WTC11 (cell line): ENCODE measurements at regions not wholly inside any gene's neighbourhood (a gene's known extent, or its start where the extent isn't known, plus 50 kb on each side); places are given as distances from the start of the nearest gene placed in this dataset.

Experiments used
- ATAC-seq: fragments of 200-7000 bp; cut with Tn5 transposase; 2 replicates; pipeline ENCODE4 v1.10.0; 2021; ENCODE audit warnings: mild to moderate bottlenecking, moderate library complexity
- CTCF ChIA-PET: fragments of 300-600 bp; sonication (Branson Sonifier 250); formaldehyde crosslinking; loops from one replicate; lab custom pipeline; 2021; ENCODE audit warnings: antibody characterized with exemption; lab: Charles Lee
- POLR2A ChIA-PET: fragments of 350-600 bp; sonication (Branson Sonifier 250); formaldehyde crosslinking; loops from one replicate; lab custom pipeline; 2021; ENCODE audit warnings: antibody characterized with exemption; lab: Charles Lee
- DNase-seq: peaks from one replicate; pipeline ENCODE4 v3.0.0; 2021; ENCODE audit warnings: low spot score
- H3K27ac Mint-ChIP-seq: 2 replicates; pipeline ENCODE4 v1.8.0; 2021; ENCODE audit warnings: mixed read lengths
- H3K27me3 Mint-ChIP-seq: 2 replicates; pipeline ENCODE4 v1.8.0; 2021; ENCODE audit warnings: low read depth, mild to moderate bottlenecking, moderate library complexity, mixed read lengths
- H3K36me3 Mint-ChIP-seq: 2 replicates; pipeline ENCODE4 v1.8.0; 2021; ENCODE audit warnings: mixed read lengths
- H3K4me1 Mint-ChIP-seq: 2 replicates; pipeline ENCODE4 v1.8.0; 2022; ENCODE audit warnings: mixed read lengths
- H3K4me3 Mint-ChIP-seq: 2 replicates; pipeline ENCODE4 v1.8.0; 2021; ENCODE audit warnings: mild to moderate bottlenecking, moderate library complexity, mixed read lengths
- H3K9me3 Mint-ChIP-seq: 2 replicates; pipeline ENCODE4 v1.8.0; 2021; ENCODE audit warnings: mixed read lengths
- GABPB1 ChIP-seq: sonication (generic); formaldehyde crosslinking; IDR thresholded peaks from 2 replicates; pipeline ENCODE4 v1.8.1; 2023; ENCODE audit warnings: mild to moderate bottlenecking, missing genetic modification reagents
- GRHL2 ChIP-seq: fragments of 250-450 bp; sonication (Bioruptor Pico); IDR thresholded peaks from 2 replicates; pipeline ENCODE4 v1.8.0; 2022; ENCODE audit warnings: mild to moderate bottlenecking, moderate library complexity; ENCODE audit not compliant: insufficient replicate concordance, severe bottlenecking
- GTF2I ChIP-seq: fragments of 250-450 bp; sonication (Bioruptor Pico); conservative IDR thresholded peaks from 2 replicates; pipeline ENCODE4 v1.4.0; 2021; ENCODE audit warnings: mild to moderate bottlenecking
- HMGA2 ChIP-seq: fragments of 250-450 bp; sonication (Bioruptor Pico); IDR thresholded peaks from 2 replicates; pipeline ENCODE4 v1.4.0; 2021; ENCODE audit warnings: mild to moderate bottlenecking, moderate library complexity
- KAT7 ChIP-seq: sonication (generic); formaldehyde crosslinking; IDR thresholded peaks from 2 replicates; pipeline ENCODE4 v1.8.1; 2023; ENCODE audit warnings: missing genetic modification reagents, mild to moderate bottlenecking, borderline replicate concordance
- MXD4 ChIP-seq: fragments of 250-450 bp; sonication (Bioruptor Pico); IDR thresholded peaks from 2 replicates; pipeline ENCODE4 v1.8.0; 2021; ENCODE audit warnings: mild to moderate bottlenecking, moderate library complexity, borderline replicate concordance
- MYBL2 ChIP-seq: sonication (generic); formaldehyde crosslinking; IDR thresholded peaks from 2 replicates; pipeline ENCODE4 v1.8.1; 2023; ENCODE audit warnings: mild to moderate bottlenecking, moderate library complexity, missing genetic modification reagents
- NFATC4 ChIP-seq: fragments of 250-450 bp; sonication (Bioruptor Pico); IDR thresholded peaks from 2 replicates; pipeline ENCODE4 v1.9.0; 2021; ENCODE audit warnings: mild to moderate bottlenecking
- NR2C2 ChIP-seq: sonication (generic); formaldehyde crosslinking; IDR thresholded peaks from 2 replicates; pipeline ENCODE4 v1.8.0; 2022; ENCODE audit warnings: mild to moderate bottlenecking, missing genetic modification reagents
- PRRX2 ChIP-seq: fragments of 250-450 bp; sonication (Bioruptor Pico); IDR thresholded peaks from 2 replicates; pipeline ENCODE4 v1.8.0; 2021; ENCODE audit warnings: mild to moderate bottlenecking
- RELA ChIP-seq: sonication (generic); formaldehyde crosslinking; IDR thresholded peaks from 2 replicates; pipeline ENCODE4 v1.8.1; 2022; ENCODE audit warnings: missing genetic modification reagents, mild to moderate bottlenecking, borderline replicate concordance
- ZNF263 ChIP-seq: sonication (generic); formaldehyde crosslinking; IDR thresholded peaks from 2 replicates; pipeline ENCODE4 v1.8.1; 2022; ENCODE audit warnings: low read depth, mild to moderate bottlenecking, moderate library complexity, missing genetic modification reagents
- ZNF396 ChIP-seq: fragments of 250-450 bp; sonication (Bioruptor Pico); IDR thresholded peaks from 2 replicates; pipeline ENCODE4 v1.8.0; 2021; ENCODE audit warnings: mild to moderate bottlenecking, moderate library complexity, borderline replicate concordance
- TF ChIP-seq, protein P1 (sequence below): sonication (generic); formaldehyde crosslinking; IDR thresholded peaks from 2 replicates; pipeline ENCODE4 v1.8.1; 2023; ENCODE audit warnings: mild to moderate bottlenecking, missing genetic modification reagents, borderline replicate concordance
- TF ChIP-seq, protein P2 (sequence below): sonication (generic); formaldehyde crosslinking; IDR thresholded peaks from 2 replicates; pipeline ENCODE4 v1.8.1; 2022; ENCODE audit warnings: missing genetic modification reagents, borderline replicate concordance
- TF ChIP-seq, protein P3 (sequence below): sonication (generic); formaldehyde crosslinking; IDR thresholded peaks from 2 replicates; pipeline ENCODE4 v1.8.1; 2022; ENCODE audit warnings: mild to moderate bottlenecking, missing genetic modification reagents, moderate library complexity, borderline replicate concordance
- TF ChIP-seq, protein P4 (sequence below): sonication (generic); formaldehyde crosslinking; IDR thresholded peaks from 2 replicates; pipeline ENCODE4 v1.8.0; 2022; ENCODE audit warnings: mild to moderate bottlenecking, missing genetic modification reagents
- TF ChIP-seq, protein P5 (sequence below): fragments of 250-450 bp; sonication (Bioruptor Pico); IDR thresholded peaks from 2 replicates; pipeline ENCODE4 v1.9.0; 2021; ENCODE audit warnings: mild to moderate bottlenecking
- TF ChIP-seq, protein P6 (sequence below): fragments of 250-450 bp; sonication (Bioruptor Pico); IDR thresholded peaks from 2 replicates; pipeline ENCODE4 v1.9.0; 2021; ENCODE audit warnings: mild to moderate bottlenecking
- TF ChIP-seq, protein P7 (sequence below): fragments of 250-450 bp; sonication (Bioruptor Pico); IDR thresholded peaks from 2 replicates; pipeline ENCODE4 v1.8.0; 2021; ENCODE audit warnings: mild to moderate bottlenecking

DNA sequence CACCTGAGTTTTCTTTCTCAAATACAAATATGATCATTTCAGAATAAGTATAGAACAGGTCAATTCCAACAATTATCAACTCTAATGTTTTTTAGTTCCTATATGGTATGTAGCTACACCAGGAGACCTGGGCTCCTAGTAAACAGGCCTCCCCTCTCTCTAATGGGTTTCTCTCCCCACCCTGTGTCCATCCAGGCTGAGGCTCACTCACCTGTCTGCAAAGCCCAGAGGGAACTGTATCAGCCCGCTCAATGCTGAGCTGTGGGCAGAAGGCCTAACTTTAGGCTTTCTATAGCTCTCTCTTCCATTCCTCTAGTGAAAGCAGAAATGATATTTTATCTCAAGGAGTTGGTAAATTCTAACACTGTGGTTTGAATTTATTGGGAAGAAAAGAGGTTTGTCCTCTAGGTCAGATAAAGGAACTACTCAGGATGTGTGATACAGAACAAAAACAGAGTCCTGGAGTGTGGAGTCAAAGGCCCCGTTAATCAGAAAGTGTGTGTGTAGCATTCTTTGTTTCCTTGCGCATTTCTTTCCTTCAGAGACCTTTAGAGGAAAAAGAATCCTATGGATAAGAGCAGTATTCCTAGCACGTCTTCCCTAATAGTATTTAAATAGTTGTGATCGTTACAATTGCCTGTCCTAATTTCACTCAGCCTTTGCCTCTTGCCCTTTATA lies 408.9 kb downstream of the PYDC2 start:
- CTCF ChIA-PET = interaction anchor here (0.9 kb wide), 1 partner anchor 8 kb away, joined by 3 read pairs; no protein-coding TSS in a partner anchor

DNA sequence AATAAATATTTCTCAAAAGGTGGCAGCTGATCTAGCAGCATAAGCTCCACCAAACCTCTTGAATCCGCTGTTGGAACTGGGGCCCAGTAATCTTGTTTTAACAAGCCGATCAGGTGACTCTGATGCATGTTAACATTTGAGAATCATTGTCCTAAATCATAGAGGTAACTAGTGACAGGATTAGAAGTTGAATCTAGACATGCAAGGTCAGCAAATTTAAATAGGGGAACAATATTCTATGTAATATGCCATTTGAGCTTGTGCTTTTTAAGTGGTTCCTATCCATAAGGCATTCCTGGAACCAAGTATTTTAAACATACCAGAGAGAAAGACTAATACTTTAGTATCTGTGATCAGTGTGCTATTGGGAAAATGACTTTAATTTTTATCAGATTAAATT lies 412.8 kb downstream of the PYDC2 start:
- Mint-ChIP-seq H3K36me3 (no peaks in the 10 kb centered on the region), H3K9me3 (no peaks in the 10 kb centered on the region), H3K4me1 (peaks cover 15% of the 10 kb centered on the region), H3K27me3 (no peaks in the 10 kb centered on the region), H3K4me3 (no peak overlapping the region), H3K27ac (no peak overlapping the region)
- POLR2A ChIA-PET = no interaction called here
- CTCF ChIA-PET = no interaction called here
- DNase-seq (no peak), ATAC-seq (no peak)
- no peak for TF ChIP-seq ZNF396 (CRISPR knock-in tag)
- TF ChIP-seq, protein P1, sequence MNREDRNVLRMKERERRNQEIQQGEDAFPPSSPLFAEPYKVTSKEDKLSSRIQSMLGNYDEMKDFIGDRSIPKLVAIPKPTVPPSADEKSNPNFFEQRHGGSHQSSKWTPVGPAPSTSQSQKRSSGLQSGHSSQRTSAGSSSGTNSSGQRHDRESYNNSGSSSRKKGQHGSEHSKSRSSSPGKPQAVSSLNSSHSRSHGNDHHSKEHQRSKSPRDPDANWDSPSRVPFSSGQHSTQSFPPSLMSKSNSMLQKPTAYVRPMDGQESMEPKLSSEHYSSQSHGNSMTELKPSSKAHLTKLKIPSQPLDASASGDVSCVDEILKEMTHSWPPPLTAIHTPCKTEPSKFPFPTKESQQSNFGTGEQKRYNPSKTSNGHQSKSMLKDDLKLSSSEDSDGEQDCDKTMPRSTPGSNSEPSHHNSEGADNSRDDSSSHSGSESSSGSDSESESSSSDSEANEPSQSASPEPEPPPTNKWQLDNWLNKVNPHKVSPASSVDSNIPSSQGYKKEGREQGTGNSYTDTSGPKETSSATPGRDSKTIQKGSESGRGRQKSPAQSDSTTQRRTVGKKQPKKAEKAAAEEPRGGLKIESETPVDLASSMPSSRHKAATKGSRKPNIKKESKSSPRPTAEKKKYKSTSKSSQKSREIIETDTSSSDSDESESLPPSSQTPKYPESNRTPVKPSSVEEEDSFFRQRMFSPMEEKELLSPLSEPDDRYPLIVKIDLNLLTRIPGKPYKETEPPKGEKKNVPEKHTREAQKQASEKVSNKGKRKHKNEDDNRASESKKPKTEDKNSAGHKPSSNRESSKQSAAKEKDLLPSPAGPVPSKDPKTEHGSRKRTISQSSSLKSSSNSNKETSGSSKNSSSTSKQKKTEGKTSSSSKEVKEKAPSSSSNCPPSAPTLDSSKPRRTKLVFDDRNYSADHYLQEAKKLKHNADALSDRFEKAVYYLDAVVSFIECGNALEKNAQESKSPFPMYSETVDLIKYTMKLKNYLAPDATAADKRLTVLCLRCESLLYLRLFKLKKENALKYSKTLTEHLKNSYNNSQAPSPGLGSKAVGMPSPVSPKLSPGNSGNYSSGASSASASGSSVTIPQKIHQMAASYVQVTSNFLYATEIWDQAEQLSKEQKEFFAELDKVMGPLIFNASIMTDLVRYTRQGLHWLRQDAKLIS (CRISPR knock-in tag) = no peak
- TF ChIP-seq, protein P2, sequence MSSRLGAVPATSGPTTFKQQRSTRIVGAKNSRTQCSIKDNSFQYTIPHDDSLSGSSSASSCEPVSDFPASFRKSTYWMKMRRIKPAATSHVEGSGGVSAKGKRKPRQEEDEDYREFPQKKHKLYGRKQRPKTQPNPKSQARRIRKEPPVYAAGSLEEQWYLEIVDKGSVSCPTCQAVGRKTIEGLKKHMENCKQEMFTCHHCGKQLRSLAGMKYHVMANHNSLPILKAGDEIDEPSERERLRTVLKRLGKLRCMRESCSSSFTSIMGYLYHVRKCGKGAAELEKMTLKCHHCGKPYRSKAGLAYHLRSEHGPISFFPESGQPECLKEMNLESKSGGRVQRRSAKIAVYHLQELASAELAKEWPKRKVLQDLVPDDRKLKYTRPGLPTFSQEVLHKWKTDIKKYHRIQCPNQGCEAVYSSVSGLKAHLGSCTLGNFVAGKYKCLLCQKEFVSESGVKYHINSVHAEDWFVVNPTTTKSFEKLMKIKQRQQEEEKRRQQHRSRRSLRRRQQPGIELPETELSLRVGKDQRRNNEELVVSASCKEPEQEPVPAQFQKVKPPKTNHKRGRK = no peak
- TF ChIP-seq, protein P3, sequence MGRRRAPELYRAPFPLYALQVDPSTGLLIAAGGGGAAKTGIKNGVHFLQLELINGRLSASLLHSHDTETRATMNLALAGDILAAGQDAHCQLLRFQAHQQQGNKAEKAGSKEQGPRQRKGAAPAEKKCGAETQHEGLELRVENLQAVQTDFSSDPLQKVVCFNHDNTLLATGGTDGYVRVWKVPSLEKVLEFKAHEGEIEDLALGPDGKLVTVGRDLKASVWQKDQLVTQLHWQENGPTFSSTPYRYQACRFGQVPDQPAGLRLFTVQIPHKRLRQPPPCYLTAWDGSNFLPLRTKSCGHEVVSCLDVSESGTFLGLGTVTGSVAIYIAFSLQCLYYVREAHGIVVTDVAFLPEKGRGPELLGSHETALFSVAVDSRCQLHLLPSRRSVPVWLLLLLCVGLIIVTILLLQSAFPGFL (CRISPR knock-in tag) = no peak
- TF ChIP-seq PRRX2 = no peak

More for the DNA sequence above, 408.9 kb downstream of the PYDC2 start:
- Mint-ChIP-seq H3K9me3 (peaks cover 5% of the 10 kb centered on the region), H3K4me3 (no peak overlapping the region), H3K36me3 (no peaks in the 10 kb centered on the region), H3K27me3 (no peaks in the 10 kb centered on the region), H3K4me1 (peaks cover 15% of the 10 kb centered on the region), H3K27ac (peak overlapping the region; percentile 60)
- DNase-seq (no peak), ATAC-seq (peak; percentile 94)
- no peak for TF ChIP-seq GRHL2
- TF ChIP-seq NR2C2 (CRISPR knock-in tag) = no peak
- TF ChIP-seq, protein P2 = no peak
- TF ChIP-seq, protein P4, sequence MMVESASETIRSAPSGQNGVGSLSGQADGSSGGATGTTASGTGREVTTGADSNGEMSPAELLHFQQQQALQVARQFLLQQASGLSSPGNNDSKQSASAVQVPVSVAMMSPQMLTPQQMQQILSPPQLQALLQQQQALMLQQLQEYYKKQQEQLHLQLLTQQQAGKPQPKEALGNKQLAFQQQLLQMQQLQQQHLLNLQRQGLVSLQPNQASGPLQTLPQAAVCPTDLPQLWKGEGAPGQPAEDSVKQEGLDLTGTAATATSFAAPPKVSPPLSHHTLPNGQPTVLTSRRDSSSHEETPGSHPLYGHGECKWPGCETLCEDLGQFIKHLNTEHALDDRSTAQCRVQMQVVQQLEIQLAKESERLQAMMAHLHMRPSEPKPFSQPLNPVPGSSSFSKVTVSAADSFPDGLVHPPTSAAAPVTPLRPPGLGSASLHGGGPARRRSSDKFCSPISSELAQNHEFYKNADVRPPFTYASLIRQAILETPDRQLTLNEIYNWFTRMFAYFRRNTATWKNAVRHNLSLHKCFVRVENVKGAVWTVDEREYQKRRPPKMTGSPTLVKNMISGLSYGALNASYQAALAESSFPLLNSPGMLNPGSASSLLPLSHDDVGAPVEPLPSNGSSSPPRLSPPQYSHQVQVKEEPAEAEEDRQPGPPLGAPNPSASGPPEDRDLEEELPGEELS (CRISPR knock-in tag) = no peak
- no peak for TF ChIP-seq MXD4
- no peak for TF ChIP-seq GTF2I (CRISPR knock-in tag)
- TF ChIP-seq KAT7 = no peak
- no peak for TF ChIP-seq GABPB1 (CRISPR knock-in tag)
- TF ChIP-seq, protein P5, sequence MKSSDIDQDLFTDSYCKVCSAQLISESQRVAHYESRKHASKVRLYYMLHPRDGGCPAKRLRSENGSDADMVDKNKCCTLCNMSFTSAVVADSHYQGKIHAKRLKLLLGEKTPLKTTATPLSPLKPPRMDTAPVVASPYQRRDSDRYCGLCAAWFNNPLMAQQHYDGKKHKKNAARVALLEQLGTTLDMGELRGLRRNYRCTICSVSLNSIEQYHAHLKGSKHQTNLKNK (CRISPR knock-in tag) = no peak
- no peak for TF ChIP-seq MYBL2 (CRISPR knock-in tag)
- no peak for TF ChIP-seq HMGA2
- TF ChIP-seq NFATC4 (CRISPR knock-in tag) = no peak
- TF ChIP-seq, protein P6, sequence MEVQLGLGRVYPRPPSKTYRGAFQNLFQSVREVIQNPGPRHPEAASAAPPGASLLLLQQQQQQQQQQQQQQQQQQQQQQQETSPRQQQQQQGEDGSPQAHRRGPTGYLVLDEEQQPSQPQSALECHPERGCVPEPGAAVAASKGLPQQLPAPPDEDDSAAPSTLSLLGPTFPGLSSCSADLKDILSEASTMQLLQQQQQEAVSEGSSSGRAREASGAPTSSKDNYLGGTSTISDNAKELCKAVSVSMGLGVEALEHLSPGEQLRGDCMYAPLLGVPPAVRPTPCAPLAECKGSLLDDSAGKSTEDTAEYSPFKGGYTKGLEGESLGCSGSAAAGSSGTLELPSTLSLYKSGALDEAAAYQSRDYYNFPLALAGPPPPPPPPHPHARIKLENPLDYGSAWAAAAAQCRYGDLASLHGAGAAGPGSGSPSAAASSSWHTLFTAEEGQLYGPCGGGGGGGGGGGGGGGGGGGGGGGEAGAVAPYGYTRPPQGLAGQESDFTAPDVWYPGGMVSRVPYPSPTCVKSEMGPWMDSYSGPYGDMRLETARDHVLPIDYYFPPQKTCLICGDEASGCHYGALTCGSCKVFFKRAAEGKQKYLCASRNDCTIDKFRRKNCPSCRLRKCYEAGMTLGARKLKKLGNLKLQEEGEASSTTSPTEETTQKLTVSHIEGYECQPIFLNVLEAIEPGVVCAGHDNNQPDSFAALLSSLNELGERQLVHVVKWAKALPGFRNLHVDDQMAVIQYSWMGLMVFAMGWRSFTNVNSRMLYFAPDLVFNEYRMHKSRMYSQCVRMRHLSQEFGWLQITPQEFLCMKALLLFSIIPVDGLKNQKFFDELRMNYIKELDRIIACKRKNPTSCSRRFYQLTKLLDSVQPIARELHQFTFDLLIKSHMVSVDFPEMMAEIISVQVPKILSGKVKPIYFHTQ (CRISPR knock-in tag) = no peak
- TF ChIP-seq, protein P7, sequence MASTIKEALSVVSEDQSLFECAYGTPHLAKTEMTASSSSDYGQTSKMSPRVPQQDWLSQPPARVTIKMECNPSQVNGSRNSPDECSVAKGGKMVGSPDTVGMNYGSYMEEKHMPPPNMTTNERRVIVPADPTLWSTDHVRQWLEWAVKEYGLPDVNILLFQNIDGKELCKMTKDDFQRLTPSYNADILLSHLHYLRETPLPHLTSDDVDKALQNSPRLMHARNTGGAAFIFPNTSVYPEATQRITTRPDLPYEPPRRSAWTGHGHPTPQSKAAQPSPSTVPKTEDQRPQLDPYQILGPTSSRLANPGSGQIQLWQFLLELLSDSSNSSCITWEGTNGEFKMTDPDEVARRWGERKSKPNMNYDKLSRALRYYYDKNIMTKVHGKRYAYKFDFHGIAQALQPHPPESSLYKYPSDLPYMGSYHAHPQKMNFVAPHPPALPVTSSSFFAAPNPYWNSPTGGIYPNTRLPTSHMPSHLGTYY (CRISPR knock-in tag) = no peak
- TF ChIP-seq ZNF263 (CRISPR knock-in tag) = no peak
- no peak for TF ChIP-seq RELA (CRISPR knock-in tag)
- POLR2A ChIA-PET = no interaction called here
